ENCODE measurements at regions not wholly inside any gene's neighbourhood (a gene's known extent, or its start where the extent isn't known, plus 50 kb on each side); places are given as distances from the start of the nearest gene placed in this dataset.

DNA sequence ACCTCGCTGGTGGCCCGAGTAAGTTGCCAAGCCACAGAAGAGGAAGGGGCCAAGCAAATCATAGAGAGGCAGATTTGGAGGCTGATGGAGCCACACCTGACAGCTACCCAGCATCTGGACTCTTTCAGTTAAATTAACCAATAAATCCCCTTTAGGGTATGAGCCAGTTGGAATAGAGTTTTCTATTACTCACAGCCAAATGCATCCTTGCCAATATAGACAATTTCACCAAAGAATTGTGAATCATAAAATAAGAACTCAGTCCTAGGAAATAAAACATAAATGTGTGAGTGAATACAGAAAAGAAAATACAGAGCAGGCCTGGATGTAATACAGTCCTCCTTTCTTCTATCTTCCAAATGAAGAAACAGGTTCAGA lies 161.6 kb upstream of the ANKRD28 start:
- in situ Hi-C loops (cut with HindIII; ENCODE audit: low sequenced_read_pairs), result no loop called here
- H3K4me3 ChIP-seq (ENCODE audit: low read depth, low read length), result no peak overlapping the region
- TF ChIP-seq, protein P1, sequence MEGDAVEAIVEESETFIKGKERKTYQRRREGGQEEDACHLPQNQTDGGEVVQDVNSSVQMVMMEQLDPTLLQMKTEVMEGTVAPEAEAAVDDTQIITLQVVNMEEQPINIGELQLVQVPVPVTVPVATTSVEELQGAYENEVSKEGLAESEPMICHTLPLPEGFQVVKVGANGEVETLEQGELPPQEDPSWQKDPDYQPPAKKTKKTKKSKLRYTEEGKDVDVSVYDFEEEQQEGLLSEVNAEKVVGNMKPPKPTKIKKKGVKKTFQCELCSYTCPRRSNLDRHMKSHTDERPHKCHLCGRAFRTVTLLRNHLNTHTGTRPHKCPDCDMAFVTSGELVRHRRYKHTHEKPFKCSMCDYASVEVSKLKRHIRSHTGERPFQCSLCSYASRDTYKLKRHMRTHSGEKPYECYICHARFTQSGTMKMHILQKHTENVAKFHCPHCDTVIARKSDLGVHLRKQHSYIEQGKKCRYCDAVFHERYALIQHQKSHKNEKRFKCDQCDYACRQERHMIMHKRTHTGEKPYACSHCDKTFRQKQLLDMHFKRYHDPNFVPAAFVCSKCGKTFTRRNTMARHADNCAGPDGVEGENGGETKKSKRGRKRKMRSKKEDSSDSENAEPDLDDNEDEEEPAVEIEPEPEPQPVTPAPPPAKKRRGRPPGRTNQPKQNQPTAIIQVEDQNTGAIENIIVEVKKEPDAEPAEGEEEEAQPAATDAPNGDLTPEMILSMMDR (IDR thresholded peaks at IDR 0.05; ENCODE audit: low read depth, low read length, missing control alignments), result no peak
- no peak for DNase-seq (ENCODE audit: low read depth)

DNA sequence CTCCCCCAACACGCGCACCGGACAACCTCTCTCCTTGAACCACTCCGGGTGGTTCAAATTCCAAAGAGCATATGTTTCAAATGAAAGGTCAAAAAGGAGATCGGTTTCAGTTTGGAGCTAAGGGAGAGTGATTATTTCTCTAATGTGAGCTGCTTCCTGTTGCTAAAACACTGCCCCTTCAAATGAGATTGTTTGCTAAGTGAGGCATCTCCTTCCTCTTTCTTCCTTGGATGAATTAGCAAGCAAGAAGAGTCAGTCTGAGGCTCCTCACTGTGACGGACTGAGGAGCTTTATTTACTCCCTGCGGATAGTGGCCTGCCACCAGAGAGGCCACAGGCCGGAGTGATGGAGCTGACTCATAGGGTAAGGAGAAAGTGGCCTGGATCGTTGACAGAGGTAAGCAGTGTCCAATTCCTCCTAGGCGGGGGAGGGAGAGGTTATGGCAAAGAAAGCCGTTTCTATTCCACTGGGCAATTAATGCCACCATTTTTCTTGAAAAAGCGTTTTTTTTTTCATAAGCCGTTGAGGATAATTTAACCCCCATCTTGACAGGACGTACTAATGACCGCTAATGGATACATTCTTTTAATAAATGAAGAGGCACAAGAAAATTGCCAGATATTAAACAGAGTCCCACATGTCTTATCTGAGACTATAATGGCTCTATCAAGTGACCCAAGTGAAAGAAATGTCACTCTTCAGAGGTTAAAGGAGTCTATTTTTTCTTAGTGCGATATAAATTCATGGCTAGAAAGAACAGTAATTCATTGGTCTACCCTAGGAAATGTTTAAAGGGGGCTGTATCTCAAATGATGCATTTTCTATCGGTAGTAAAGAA lies 167.0 kb upstream of the ANKRD28 start:
- DNase-seq (ENCODE audit: low read depth), result no peak
- TF ChIP-seq, protein P1 (IDR thresholded peaks at IDR 0.05; ENCODE audit: low read depth, low read length, missing control alignments), result no peak
- in situ Hi-C loops (cut with HindIII; ENCODE audit: low sequenced_read_pairs), result no loop called here
- H3K4me3 ChIP-seq (ENCODE audit: low read depth, low read length), result no peak overlapping the region

- in situ Hi-C loops (cut with HindIII; ENCODE audit: low sequenced_read_pairs), result no loop called here
- no peak for DNase-seq (ENCODE audit: low read depth)
- H3K4me3 ChIP-seq (ENCODE audit: low read depth, low read length), result no peak overlapping the region
- TF ChIP-seq, protein P1 (IDR thresholded peaks at IDR 0.05; ENCODE audit: low read depth, low read length, missing control alignments), result no peak
Observed at GRCh38 chr3:15967577-15967976, 169.8 kb upstream of the ANKRD28 start.

GRCh38 chr3:15969874-15970640 lies 172.3 kb upstream of the ANKRD28 start:
- DNase-seq (ENCODE audit: low read depth), result no peak
- in situ Hi-C loops (cut with HindIII; ENCODE audit: low sequenced_read_pairs), result no loop called here
- TF ChIP-seq, protein P1 (IDR thresholded peaks at IDR 0.05; ENCODE audit: low read depth, low read length, missing control alignments), result no peak
- H3K4me3 ChIP-seq (ENCODE audit: low read depth, low read length), result no peak overlapping the region

DNA sequence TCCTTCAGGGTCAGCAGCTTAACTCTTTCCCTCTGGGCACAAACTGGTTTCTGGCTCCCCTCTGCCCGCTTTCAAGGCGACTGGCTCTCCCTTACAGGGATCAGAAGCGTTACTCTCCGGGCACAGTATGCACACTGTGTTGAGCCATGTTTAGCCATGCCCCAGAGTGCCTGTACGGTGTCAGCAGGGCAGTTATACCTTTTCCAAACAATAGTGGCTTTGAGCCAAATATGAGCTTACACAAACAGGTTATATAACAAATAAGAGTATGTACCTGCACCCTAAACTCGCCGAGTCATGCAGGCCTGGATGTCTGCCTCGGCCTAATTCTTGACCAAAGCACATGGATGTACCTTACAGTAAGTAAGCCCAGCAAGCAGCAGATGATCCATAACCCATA lies 175.6 kb upstream of the ANKRD28 start:
- H3K4me3 ChIP-seq (ENCODE audit: low read depth, low read length), result no peak overlapping the region
- in situ Hi-C loops (cut with HindIII; ENCODE audit: low sequenced_read_pairs), result no loop called here
- no peak for DNase-seq (ENCODE audit: low read depth)
- TF ChIP-seq, protein P1 (IDR thresholded peaks at IDR 0.05; ENCODE audit: low read depth, low read length, missing control alignments), result no peak

GRCh38 chr3:15973940-15974339 lies 176.2 kb upstream of the ANKRD28 start:
- H3K4me3 ChIP-seq (ENCODE audit: low read depth, low read length), result no peak overlapping the region
- in situ Hi-C loops (cut with HindIII; ENCODE audit: low sequenced_read_pairs), result no loop called here
- TF ChIP-seq, protein P1 (IDR thresholded peaks at IDR 0.05; ENCODE audit: low read depth, low read length, missing control alignments), result no peak
- no peak for DNase-seq (ENCODE audit: low read depth)
